ENCODE measurements at regions not wholly inside any gene's neighbourhood (a gene's known extent, or its start where the extent isn't known, plus 50 kb on each side); places are given as distances from the start of the nearest gene placed in this dataset.

GRCh38 chr13:110824702-110825300, 90.1 kb downstream of the ANKRD10 start:
- Mint-ChIP-seq H3K36me3 (ENCODE audit: low read depth) (no peaks in the 10 kb centered on the region), H3K9me3 (no peaks in the 10 kb centered on the region), H3K4me3 (no peak overlapping the region), H3K27me3 (ENCODE audit: insufficient read depth) (peaks cover 9% of the 10 kb centered on the region), H3K4me1 (ENCODE audit: low read depth) (peaks cover under 1% of the 10 kb centered on the region), H3K27ac (no peak overlapping the region)
- DNase-seq (ENCODE audit: low spot score), result no peak
- intact Hi-C loops (cut with micrococcal nuclease), result no loop called here

GRCh38 chr13:110825516-110825915, 89.4 kb downstream of the ANKRD10 start:
- Mint-ChIP-seq H3K27ac (no peak overlapping the region), H3K4me3 (no peak overlapping the region), H3K27me3 (ENCODE audit: insufficient read depth) (peaks cover 11% of the 10 kb centered on the region), H3K36me3 (ENCODE audit: low read depth) (no peaks in the 10 kb centered on the region), H3K4me1 (ENCODE audit: low read depth) (no peaks in the 10 kb centered on the region), H3K9me3 (no peaks in the 10 kb centered on the region)
- intact Hi-C loops (cut with micrococcal nuclease), result no loop called here
- DNase-seq (ENCODE audit: low spot score), result no peak

DNA sequence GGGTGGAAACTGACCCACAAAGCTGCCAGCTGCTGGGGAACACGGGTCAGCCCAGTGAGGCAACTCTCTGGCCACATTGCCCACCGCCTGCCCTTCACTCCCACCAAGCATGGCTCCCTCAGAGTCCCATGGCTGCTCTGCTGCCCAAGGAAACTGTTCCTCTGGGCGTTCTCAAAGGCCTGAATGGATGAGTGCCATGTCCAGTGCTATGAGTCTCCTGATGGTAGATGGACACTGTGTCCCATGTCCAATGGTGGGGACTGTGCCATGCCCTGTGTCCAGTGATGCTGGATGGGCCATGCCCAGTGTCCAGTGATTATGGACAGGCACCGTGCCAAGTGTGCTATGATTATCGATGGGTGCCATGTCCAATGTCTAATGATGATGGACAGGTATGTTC, 88.8 kb downstream of the ANKRD10 start:
- no peaks in the 10 kb centered on the region for H3K4me1 Mint-ChIP-seq (ENCODE audit: low read depth)
- no peak overlapping the region for H3K4me3 Mint-ChIP-seq
- no peaks in the 10 kb centered on the region for H3K9me3 Mint-ChIP-seq
- no peaks in the 10 kb centered on the region for H3K36me3 Mint-ChIP-seq (ENCODE audit: low read depth)
- peaks cover 11% of the 10 kb centered on the region for H3K27me3 Mint-ChIP-seq (ENCODE audit: insufficient read depth)
- intact Hi-C loops (cut with micrococcal nuclease), result no loop called here
- no peak overlapping the region for H3K27ac Mint-ChIP-seq
- no peak for DNase-seq (ENCODE audit: low spot score)

GRCh38 chr13:110826861-110827672, 87.8 kb downstream of the ANKRD10 start:
- Mint-ChIP-seq H3K4me3 (no peak overlapping the region), H3K4me1 (ENCODE audit: low read depth) (no peaks in the 10 kb centered on the region), H3K9me3 (no peaks in the 10 kb centered on the region), H3K27ac (no peak overlapping the region), H3K27me3 (ENCODE audit: insufficient read depth) (peaks cover 11% of the 10 kb centered on the region), H3K36me3 (ENCODE audit: low read depth) (no peaks in the 10 kb centered on the region)
- no peak for DNase-seq (ENCODE audit: low spot score)
- intact Hi-C loops (cut with micrococcal nuclease), result no loop called here
